ENCODE measurements at regions not wholly inside any gene's neighbourhood (a gene's known extent, or its start where the extent isn't known, plus 50 kb on each side); places are given as distances from the start of the nearest gene placed in this dataset.

DNA sequence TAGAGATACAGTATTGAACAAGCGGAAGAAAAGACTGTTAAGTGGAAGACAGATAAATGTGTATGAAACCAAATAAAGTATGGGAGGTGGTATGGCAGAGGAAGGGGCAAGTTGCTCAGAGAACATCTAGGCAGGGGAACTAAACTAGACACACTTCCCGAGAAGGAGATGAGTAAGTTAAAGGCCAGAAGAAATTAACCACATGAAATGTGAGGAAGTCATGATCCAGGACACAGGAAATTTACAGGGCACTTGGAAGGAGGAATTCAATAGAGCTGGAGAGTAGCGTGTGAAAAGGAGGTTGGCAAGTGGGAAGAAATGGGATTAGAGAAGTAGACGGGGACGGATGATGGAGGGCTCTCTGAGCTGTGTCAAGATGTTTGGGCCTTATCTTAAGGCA is 208.8 kb downstream of the COG6 start:
- no peak overlapping the region for H3K4me3 ChIP-seq (ENCODE audit: low read depth, low read length)
- no peaks in the 10 kb centered on the region for H3K36me3 Mint-ChIP-seq (ENCODE audit: insufficient read depth, unreplicated experiment)
- H3K9me3 ChIP-seq: no peaks in the 10 kb centered on the region
- DNase-seq: no peak
- TF ChIP-seq, protein P1, sequence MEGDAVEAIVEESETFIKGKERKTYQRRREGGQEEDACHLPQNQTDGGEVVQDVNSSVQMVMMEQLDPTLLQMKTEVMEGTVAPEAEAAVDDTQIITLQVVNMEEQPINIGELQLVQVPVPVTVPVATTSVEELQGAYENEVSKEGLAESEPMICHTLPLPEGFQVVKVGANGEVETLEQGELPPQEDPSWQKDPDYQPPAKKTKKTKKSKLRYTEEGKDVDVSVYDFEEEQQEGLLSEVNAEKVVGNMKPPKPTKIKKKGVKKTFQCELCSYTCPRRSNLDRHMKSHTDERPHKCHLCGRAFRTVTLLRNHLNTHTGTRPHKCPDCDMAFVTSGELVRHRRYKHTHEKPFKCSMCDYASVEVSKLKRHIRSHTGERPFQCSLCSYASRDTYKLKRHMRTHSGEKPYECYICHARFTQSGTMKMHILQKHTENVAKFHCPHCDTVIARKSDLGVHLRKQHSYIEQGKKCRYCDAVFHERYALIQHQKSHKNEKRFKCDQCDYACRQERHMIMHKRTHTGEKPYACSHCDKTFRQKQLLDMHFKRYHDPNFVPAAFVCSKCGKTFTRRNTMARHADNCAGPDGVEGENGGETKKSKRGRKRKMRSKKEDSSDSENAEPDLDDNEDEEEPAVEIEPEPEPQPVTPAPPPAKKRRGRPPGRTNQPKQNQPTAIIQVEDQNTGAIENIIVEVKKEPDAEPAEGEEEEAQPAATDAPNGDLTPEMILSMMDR (IDR thresholded peaks at IDR 0.05; ENCODE audit: insufficient read depth in 1 of 2, low read depth in 1 of 2, low read length in 1 of 2, severe bottlenecking in 1 of 2, unreplicated experiment in 1 of 2): no peak
- H3K27me3 ChIP-seq (replicated peaks; ENCODE audit: control insufficient read depth, insufficient read depth, low read length): no peaks in the 10 kb centered on the region
- intact Hi-C loops (cut with micrococcal nuclease; ENCODE audit: unreplicated experiment): no loop called here
- peaks cover 13% of the 10 kb centered on the region for H3K27me3 Mint-ChIP-seq (ENCODE audit: insufficient read depth, unreplicated experiment)
- no TSS peak for BruUV-seq (replicated peaks)
- H3K4me3 Mint-ChIP-seq (ENCODE audit: unreplicated experiment): no peak overlapping the region
- no peaks in the 10 kb centered on the region for H3K4me1 ChIP-seq
- H3K27ac Mint-ChIP-seq (ENCODE audit: unreplicated experiment): no peak overlapping the region
- H3K4me1 Mint-ChIP-seq (ENCODE audit: low read depth, unreplicated experiment): peaks cover 6% of the 10 kb centered on the region
- peaks cover 9% of the 10 kb centered on the region for H3K9me3 Mint-ChIP-seq (ENCODE audit: unreplicated experiment)
- CTCF ChIA-PET: no interaction called here
- no peaks in the 10 kb centered on the region for H3K36me3 ChIP-seq (ENCODE audit: control insufficient read depth, insufficient read depth, low read length)
- POLR2A ChIA-PET: no interaction called here

DNA sequence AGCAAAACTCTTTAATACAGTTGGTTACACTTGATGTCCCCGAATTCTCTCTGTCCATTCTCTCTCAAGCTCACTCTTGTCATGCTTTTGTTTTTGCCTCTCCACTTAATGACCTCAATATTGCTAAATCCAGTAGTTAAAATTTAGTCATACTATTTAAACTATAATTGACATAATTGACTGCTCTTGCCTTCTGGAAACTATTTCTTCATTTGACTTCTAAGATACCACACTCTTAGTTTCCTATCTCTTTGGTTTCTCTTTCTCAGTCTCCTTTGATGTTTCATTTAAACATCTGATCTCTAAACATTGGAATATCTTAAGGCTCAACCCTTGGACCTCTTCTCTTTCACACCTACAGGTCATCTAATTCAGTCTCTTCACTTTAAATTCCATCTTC is 211.3 kb downstream of the COG6 start:
- no peaks in the 10 kb centered on the region for H3K27me3 ChIP-seq (replicated peaks; ENCODE audit: control insufficient read depth, insufficient read depth, low read length)
- intact Hi-C loops (cut with micrococcal nuclease; ENCODE audit: unreplicated experiment): no loop called here
- ChIA-PET CTCF (no interaction called here), POLR2A (no interaction called here)
- H3K36me3 ChIP-seq (ENCODE audit: control insufficient read depth, insufficient read depth, low read length): no peaks in the 10 kb centered on the region
- Mint-ChIP-seq H3K9me3 (ENCODE audit: unreplicated experiment) (peaks cover 9% of the 10 kb centered on the region), H3K36me3 (ENCODE audit: insufficient read depth, unreplicated experiment) (no peaks in the 10 kb centered on the region), H3K27me3 (ENCODE audit: insufficient read depth, unreplicated experiment) (peaks cover 9% of the 10 kb centered on the region), H3K27ac (ENCODE audit: unreplicated experiment) (no peak overlapping the region), H3K4me1 (ENCODE audit: low read depth, unreplicated experiment) (peaks cover 12% of the 10 kb centered on the region), H3K4me3 (ENCODE audit: unreplicated experiment) (no peak overlapping the region)
- H3K9me3 ChIP-seq: no peaks in the 10 kb centered on the region
- no peaks in the 10 kb centered on the region for H3K4me1 ChIP-seq
- no TSS peak for BruUV-seq (replicated peaks)
- TF ChIP-seq, protein P1 (IDR thresholded peaks at IDR 0.05; ENCODE audit: insufficient read depth in 1 of 2, low read depth in 1 of 2, low read length in 1 of 2, severe bottlenecking in 1 of 2, unreplicated experiment in 1 of 2): no peak
- no peak overlapping the region for H3K4me3 ChIP-seq (ENCODE audit: low read depth, low read length)
- DNase-seq: no peak

DNA sequence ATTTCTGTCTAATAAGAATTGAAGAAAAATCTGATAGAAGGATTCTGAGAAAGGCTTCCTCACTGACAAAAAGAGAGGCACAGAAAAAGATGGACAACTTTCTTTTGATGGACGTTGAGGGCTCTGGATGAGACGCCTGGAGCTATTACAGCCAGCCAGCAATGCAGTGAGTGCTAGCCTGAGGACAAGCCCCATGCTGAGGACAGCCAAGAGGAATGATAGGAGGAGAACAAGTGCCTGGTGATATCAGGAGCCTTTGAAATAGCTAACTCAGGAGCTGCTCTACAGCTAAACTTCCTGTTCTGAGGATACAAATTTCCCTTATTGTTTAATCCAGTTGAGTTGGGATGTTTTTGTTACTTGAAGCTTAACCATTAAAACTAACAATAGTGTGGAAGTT is 212.3 kb downstream of the COG6 start:
- Histone ChIP-seq H3K9me3 (no peaks in the 10 kb centered on the region), H3K36me3 (ENCODE audit: control insufficient read depth, insufficient read depth, low read length) (no peaks in the 10 kb centered on the region), H3K27me3 (replicated peaks; ENCODE audit: control insufficient read depth, insufficient read depth, low read length) (0 out of 2 replicates have a peak, but pooled peaks cover 2% of the 10 kb centered on the region), H3K4me1 (no peaks in the 10 kb centered on the region), H3K4me3 (ENCODE audit: low read depth, low read length) (no peak overlapping the region)
- no TSS peak for BruUV-seq (replicated peaks)
- Mint-ChIP-seq H3K36me3 (ENCODE audit: insufficient read depth, unreplicated experiment) (no peaks in the 10 kb centered on the region), H3K9me3 (ENCODE audit: unreplicated experiment) (peaks cover 9% of the 10 kb centered on the region), H3K27me3 (ENCODE audit: insufficient read depth, unreplicated experiment) (peaks cover 9% of the 10 kb centered on the region), H3K4me1 (ENCODE audit: low read depth, unreplicated experiment) (peaks cover 12% of the 10 kb centered on the region), H3K27ac (ENCODE audit: unreplicated experiment) (no peak overlapping the region), H3K4me3 (ENCODE audit: unreplicated experiment) (no peak overlapping the region)
- intact Hi-C loops (cut with micrococcal nuclease; ENCODE audit: unreplicated experiment): no loop called here
- ChIA-PET POLR2A (no interaction called here), CTCF (interaction anchor here (0.7 kb wide), 1 partner anchor 845 kb away, joined by 3 read pairs; no protein-coding TSS in a partner anchor)
- DNase-seq: no peak
- TF ChIP-seq, protein P1 (IDR thresholded peaks at IDR 0.05; ENCODE audit: insufficient read depth in 1 of 2, low read depth in 1 of 2, low read length in 1 of 2, severe bottlenecking in 1 of 2, unreplicated experiment in 1 of 2): no peak

Data from Caco-2 (cell line).